ENCODE measurements at regions not wholly inside any gene's neighbourhood (a gene's known extent, or its start where the extent isn't known, plus 50 kb on each side); places are given as distances from the start of the nearest gene placed in this dataset.

GRCh38 chr2:189379287-189379630 lies 62.0 kb upstream of the WDR75 start:
- no peak overlapping the region for H3K27ac Mint-ChIP-seq
- no peaks in the 10 kb centered on the region for H3K9me3 Mint-ChIP-seq
- DNase-seq (ENCODE audit: low spot score), result no peak
- no peaks in the 10 kb centered on the region for H3K27me3 Mint-ChIP-seq (ENCODE audit: low read depth)
- no peaks in the 10 kb centered on the region for H3K4me1 Mint-ChIP-seq (ENCODE audit: low read depth)
- no peak overlapping the region for H3K4me3 Mint-ChIP-seq
- no peaks in the 10 kb centered on the region for H3K36me3 Mint-ChIP-seq (ENCODE audit: low read depth)

GRCh38 chr2:189379731-189380261 lies 61.5 kb upstream of the WDR75 start:
- H3K9me3 Mint-ChIP-seq, result no peaks in the 10 kb centered on the region
- H3K4me1 Mint-ChIP-seq (ENCODE audit: low read depth), result no peaks in the 10 kb centered on the region
- DNase-seq (ENCODE audit: low spot score), result no peak
- H3K27ac Mint-ChIP-seq, result no peak overlapping the region
- H3K4me3 Mint-ChIP-seq, result no peak overlapping the region
- H3K36me3 Mint-ChIP-seq (ENCODE audit: low read depth), result no peaks in the 10 kb centered on the region
- H3K27me3 Mint-ChIP-seq (ENCODE audit: low read depth), result no peaks in the 10 kb centered on the region

- Mint-ChIP-seq H3K4me3 (no peak overlapping the region), H3K9me3 (no peaks in the 10 kb centered on the region), H3K27ac (no peak overlapping the region), H3K27me3 (ENCODE audit: low read depth) (no peaks in the 10 kb centered on the region), H3K4me1 (ENCODE audit: low read depth) (no peaks in the 10 kb centered on the region), H3K36me3 (ENCODE audit: low read depth) (no peaks in the 10 kb centered on the region)
- DNase-seq (ENCODE audit: low spot score), result no peak
These were observed 58.6 kb upstream of the WDR75 start for GRCh38 chr2:189382668-189383067.

- Mint-ChIP-seq H3K36me3 (ENCODE audit: low read depth) (no peaks in the 10 kb centered on the region), H3K4me1 (ENCODE audit: low read depth) (no peaks in the 10 kb centered on the region), H3K4me3 (no peak overlapping the region), H3K9me3 (no peaks in the 10 kb centered on the region), H3K27ac (no peak overlapping the region), H3K27me3 (ENCODE audit: low read depth) (no peaks in the 10 kb centered on the region)
- DNase-seq (ENCODE audit: low spot score), result no peak
These were observed 54.5 kb upstream of the WDR75 start for GRCh38 chr2:189386741-189387140.

GRCh38 chr2:189391201-189391600 lies 50.1 kb upstream of the WDR75 start:
- peaks cover 3% of the 10 kb centered on the region for H3K27me3 Mint-ChIP-seq (ENCODE audit: low read depth)
- no peak overlapping the region for H3K27ac Mint-ChIP-seq
- no peak overlapping the region for H3K4me3 Mint-ChIP-seq
- H3K9me3 Mint-ChIP-seq, result no peaks in the 10 kb centered on the region
- no peaks in the 10 kb centered on the region for H3K36me3 Mint-ChIP-seq (ENCODE audit: low read depth)
- no peak for DNase-seq (ENCODE audit: low spot score)
- H3K4me1 Mint-ChIP-seq (ENCODE audit: low read depth), result no peaks in the 10 kb centered on the region

Measured in T-helper 2 cell treated with Interferon-gamma antibody and Interleukin-4, amounts not matched to agents 5 μg/mL and 100 μg/mL, for 36 hours (primary cell).